HG03342 (cell line): ENCODE measurements at regions not wholly inside any gene's neighbourhood (a gene's known extent, or its start where the extent isn't known, plus 50 kb on each side); places are given as distances from the start of the nearest gene placed in this dataset.

Source experiments
- ATAC-seq: cut with Tn5 transposase; IDR thresholded peaks from one replicate; pipeline ENCODE4 v1.9.1; 2021; ENCODE audit warnings: mild to moderate bottlenecking, moderate library complexity; ENCODE audit not compliant: unreplicated experiment

GRCh38 chr2:207473049-207473930 is 56.5 kb upstream of the CREB1 start:
- peak; percentile 53 for ATAC-seq

DNA sequence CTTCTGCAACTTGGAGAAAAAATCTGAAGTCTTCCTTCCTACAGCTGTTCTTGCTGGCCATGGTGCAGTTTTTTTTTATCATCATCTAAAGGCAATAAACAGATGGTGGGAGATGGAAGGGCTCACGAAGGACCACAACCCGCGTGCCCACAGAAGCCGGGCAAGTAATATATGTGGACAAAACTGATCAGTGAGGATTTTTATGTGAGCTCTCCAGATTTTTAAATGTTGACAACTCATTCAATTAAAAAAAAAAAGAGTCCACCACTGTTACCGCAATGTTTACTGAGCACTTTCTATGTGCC is 55.9 kb upstream of the CREB1 start:
- ATAC-seq: no peak

GRCh38 chr2:207474863-207475485 is 54.8 kb upstream of the CREB1 start:
- ATAC-seq: no peak

DNA sequence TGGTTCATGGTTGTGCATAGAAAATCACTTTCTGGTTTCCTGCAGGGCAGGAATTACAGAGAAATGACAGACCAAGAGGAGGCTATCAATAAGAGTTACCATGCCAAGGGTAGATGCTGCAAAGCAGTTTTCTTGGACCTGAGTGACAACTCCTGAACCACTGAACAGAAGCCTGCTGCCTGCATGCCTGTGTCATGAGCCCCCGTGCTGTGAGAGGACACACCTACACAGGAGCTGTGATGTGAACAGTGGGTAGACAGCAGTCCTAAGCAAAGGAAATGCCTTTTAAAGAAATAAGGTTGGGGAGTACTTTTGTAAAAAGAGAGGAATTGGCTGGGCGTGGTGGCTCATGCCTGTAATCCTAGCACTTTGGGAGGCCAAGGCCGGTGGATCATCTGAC is 54.2 kb upstream of the CREB1 start:
- ATAC-seq: no peak

- no peak for ATAC-seq
Measured at GRCh38 chr2:207477896-207478295, 51.9 kb upstream of the CREB1 start.

DNA sequence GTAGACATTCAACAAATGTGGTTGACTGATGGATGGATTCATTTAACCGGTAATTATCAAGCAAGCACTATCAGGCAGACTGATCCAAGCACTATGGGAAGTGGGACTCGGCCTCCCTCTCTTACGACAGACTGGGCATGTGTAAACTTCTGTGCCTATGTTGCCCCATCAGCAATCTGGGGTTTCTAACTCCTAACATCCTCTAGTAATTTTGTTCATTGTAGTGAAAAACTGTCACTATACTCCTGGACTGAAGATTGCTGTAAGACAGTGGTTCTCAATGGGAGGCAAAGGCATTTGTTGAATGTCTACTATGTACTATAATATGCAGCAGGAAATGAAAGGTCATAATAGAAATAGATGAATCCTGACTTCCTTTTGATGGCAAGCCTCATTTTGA is 51.2 kb upstream of the CREB1 start:
- ATAC-seq: no peak

GRCh38 chr2:207479198-207479785 is 50.5 kb upstream of the CREB1 start:
- no peak for ATAC-seq
